K562 (cell line): ENCODE measurements at regions not wholly inside any gene's neighbourhood (a gene's known extent, or its start where the extent isn't known, plus 50 kb on each side); places are given as distances from the start of the nearest gene placed in this dataset.

Experiments
- ATAC-seq: fragments of 200-7000 bp; cut with Tn5 transposase; 3 replicates; pipeline ENCODE4 v1.9.1; 2020; ENCODE audit warnings: moderate library complexity
- BruUV-seq: library from RNA; stranded (reverse); fragments of 400-500 nt; replicated peaks from 2 replicates; lab custom pipeline; 2021; lab: Mats Ljungman, UMichigan
- CTCF ChIA-PET: fragments of 300-600 bp; formaldehyde crosslinking; extraction: SDS; loops from one replicate; lab custom pipeline; 2021; ENCODE audit warnings: low intra/inter-chr PET ratio; lab: Yijun Ruan, JAX
- POLR2A ChIA-PET: fragments of 300-600, 350-650 bp; sonication (Branson Sonifier 250); formaldehyde crosslinking; extraction: SDS; loops from one replicate; lab custom pipeline; 2021; ENCODE audit warnings: antibody characterized with exemption, inconsistent platforms; lab: Yijun Ruan, JAX
- DNase-seq, 4 experiments: peaks; one replicate each; pipeline versions ENCODE4 v3.0.0 to v3.0.0-alpha.2; 2011 to 2018; ENCODE audit warnings: low spot score in 3 of 4, mixed read lengths in 3 of 4; ENCODE audit errors: extremely low read depth in 1 of 4
- FAIRE-seq: peaks from 2 replicates; lab custom pipeline; 2011; peaks lifted over from hg19 to GRCh38; lab: Jason Lieb, UNC
- H2AFZ ChIP-seq: 2 replicates; pipeline ENCODE4 v1.6.0; 2011; ENCODE audit warnings: low read depth, low read length, control low read depth, inconsistent platforms
- H3K27ac ChIP-seq: fragments of 200-600 bp; 3 replicates; pipeline ENCODE4 v1.8.0; 2011; ENCODE audit warnings: low read depth, mild to moderate bottlenecking, control low read depth, inconsistent platforms, low read length, moderate library complexity, mixed read lengths; ENCODE audit errors: extremely low read depth
- H3K27me3 ChIP-seq, 2 experiments: fragments of 300-600 bp in 1 of 2; 2 replicates in 1 of 2; 3 replicates in 1 of 2; pipeline versions ENCODE4 v1.6.0 to v1.8.0; 2011; ENCODE audit warnings: inconsistent platforms in 2 of 2, low read length in 2 of 2, mild to moderate bottlenecking in 1 of 2, mixed read lengths in 1 of 2, moderate library complexity in 1 of 2; ENCODE audit not compliant: control insufficient read depth in 2 of 2, insufficient read depth in 2 of 2
- H3K36me3 ChIP-seq: fragments of 300-600 bp; 3 replicates; pipeline ENCODE4 v1.8.0; 2011; ENCODE audit warnings: mild to moderate bottlenecking, low read length, inconsistent platforms; ENCODE audit not compliant: control insufficient read depth, insufficient read depth
- H3K4me1 ChIP-seq, 2 experiments: fragments of 200-600 bp in 1 of 2; replicated peaks in 1 of 2; 2 replicates in 1 of 2; 3 replicates in 1 of 2; pipeline versions ENCODE4 v1.5.1 to v1.8.0; 2011; ENCODE audit warnings: inconsistent platforms in 2 of 2, low read length in 2 of 2, mild to moderate bottlenecking in 1 of 2, mixed read lengths in 1 of 2, moderate library complexity in 1 of 2; ENCODE audit not compliant: control insufficient read depth in 2 of 2, insufficient read depth in 2 of 2
- H3K4me2 ChIP-seq: 2 replicates; pipeline ENCODE4 v1.6.1; 2011; ENCODE audit warnings: low read length, control low read depth, inconsistent platforms, mixed read lengths; ENCODE audit not compliant: insufficient read depth
- H3K4me3 ChIP-seq: fragments of 200-600 bp; sonication (generic), shearing (Covaris generic); 2 replicates; pipeline ENCODE4 v1.5.1; 2016; ENCODE audit warnings: control low read depth, inconsistent platforms
- H3K79me2 ChIP-seq: fragments of 200-600 bp; 3 replicates; pipeline ENCODE4 v1.8.0; 2011; ENCODE audit warnings: low read length, inconsistent platforms; ENCODE audit not compliant: control insufficient read depth, insufficient read depth
- H3K9ac ChIP-seq, 2 experiments: 2 replicates each; pipeline versions ENCODE4 v1.6.0 to v1.6.1; 2011; ENCODE audit warnings: low read depth in 2 of 2, low read length in 2 of 2, control low read depth in 1 of 2, inconsistent platforms in 1 of 2, mild to moderate bottlenecking in 1 of 2, mixed read lengths in 1 of 2; ENCODE audit not compliant: insufficient read depth in 1 of 2
- H3K9me1 ChIP-seq: one replicate; pipeline ENCODE4 v1.6.0; 2011; ENCODE audit warnings: inconsistent platforms, mild to moderate bottlenecking, low read length, moderate library complexity; ENCODE audit not compliant: control insufficient read depth, insufficient read depth
- H3K9me3 ChIP-seq: replicated peaks from 2 replicates; pipeline ENCODE4 v1.5.1; 2011; ENCODE audit warnings: low read depth, low read length, inconsistent platforms; ENCODE audit not compliant: control insufficient read depth, insufficient read depth
- H4K20me1 ChIP-seq: replicated peaks from 2 replicates; pipeline ENCODE4 v1.6.1; 2011; ENCODE audit warnings: low read length, inconsistent platforms, mixed read lengths; ENCODE audit not compliant: control insufficient read depth, insufficient read depth
- ATF6 ChIP-seq: sonication (generic); formaldehyde crosslinking; IDR thresholded peaks from 2 replicates; pipeline ENCODE4 v1.4.0; 2020; ENCODE audit warnings: mild to moderate bottlenecking, missing genetic modification reagents
- GATAD2B ChIP-seq: fragments of 450-650 bp; IDR thresholded peaks from 2 replicates; pipeline ENCODE4 v1.6.1; 2017; ENCODE audit warnings: mild to moderate bottlenecking, borderline replicate concordance
- HDAC3 ChIP-seq: fragments of 450-650 bp; IDR thresholded peaks from 2 replicates; pipeline ENCODE4 v1.6.1; 2018; ENCODE audit warnings: borderline replicate concordance, mild to moderate bottlenecking, moderate library complexity; ENCODE audit not compliant: partially characterized antibody
- HIVEP1 ChIP-seq: fragments of 250-450 bp; sonication (Bioruptor Pico); IDR thresholded peaks from 2 replicates; pipeline ENCODE4 v1.4.0; 2020; ENCODE audit warnings: mild to moderate bottlenecking
- MYC ChIP-seq, 2 experiments: fragments of 250-450 bp in 1 of 2; sonication (Bioruptor Pico) in 1 of 2; IDR thresholded peaks; 2 replicates each; pipeline versions ENCODE4 v1.5.1 to v1.6.1; 2012 to 2021; ENCODE audit warnings: low read depth in 2 of 2, borderline replicate concordance in 1 of 2, improper control_type of control experiment in 1 of 2, low read length in 1 of 2, mild to moderate bottlenecking in 1 of 2, moderate library complexity in 1 of 2
- POLR2AphosphoS5 ChIP-seq: IDR thresholded peaks from 2 replicates; pipeline ENCODE4 v1.6.1; 2011; ENCODE audit warnings: mild to moderate bottlenecking, low read depth, low read length, moderate library complexity; ENCODE audit not compliant: control insufficient read depth, insufficient read depth
- RREB1 ChIP-seq: fragments of 250-450 bp; sonication (Bioruptor Pico); IDR thresholded peaks from 2 replicates; pipeline ENCODE4 v1.4.0; 2020
- TAF7 ChIP-seq: fragments of 450-650 bp; IDR thresholded peaks from 2 replicates; pipeline ENCODE4 v1.6.1; 2016; ENCODE audit warnings: missing genetic modification characterization, missing compliant biosample characterization
- ZNF133 ChIP-seq: fragments of 250-450 bp; sonication (Bioruptor Pico); IDR thresholded peaks from 2 replicates; pipeline ENCODE4 v1.4.0; 2020; ENCODE audit warnings: mild to moderate bottlenecking
- ZNF146 ChIP-seq: IDR thresholded peaks from one replicate; pipeline ENCODE4 v1.6.1; 2018; ENCODE audit warnings: missing compliant biosample characterization; ENCODE audit not compliant: unreplicated experiment
- ZNF174 ChIP-seq: fragments of 250-450 bp; sonication (Bioruptor Pico); IDR thresholded peaks from 2 replicates; pipeline ENCODE4 v1.4.0; 2020; ENCODE audit warnings: mild to moderate bottlenecking
- ZNF253 ChIP-seq: fragments of 250-450 bp; sonication (Bioruptor Pico); conservative IDR thresholded peaks from 2 replicates; pipeline ENCODE4 v1.6.1; 2021; ENCODE audit warnings: mild to moderate bottlenecking
- ZNF431 ChIP-seq: sonication (generic); formaldehyde crosslinking; IDR thresholded peaks from 2 replicates; pipeline ENCODE4 v1.8.0; 2022; ENCODE audit warnings: mild to moderate bottlenecking, missing genetic modification reagents
- WGBS: fragments of 100-300 bp; shearing (Covaris generic); methylation state at CpG from one replicate; pipeline ENCODE4 v1.1.6; 2016; ENCODE audit warnings: low coverage, mixed read lengths; ENCODE audit not compliant: insufficient coverage; ENCODE audit errors: missing lambda C conversion rate; 5-methylcytosine and 5-hydroxymethylcytosine counted together
- in situ Hi-C: fragments of 300-500 bp; cut with MboI; formaldehyde crosslinking; loops from 4 replicates; pipeline ENCODE4 v1.15.0; 2018; ENCODE audit warnings: inconsistent platforms, mixed read lengths
- intact Hi-C: fragments of 100-400 bp; cut with micrococcal nuclease; formaldehyde crosslinking; loops from 2 replicates; pipeline ENCODE4 v1.14.2; 2022

- no peak for TF ChIP-seq RREB1 (CRISPR knock-in tag)
These were observed 396.0 kb downstream of the MEIS1 start (continued) for GRCh38 chr2:66830881-66831280.

GRCh38 chr2:66832646-66833435 is 397.9 kb downstream of the MEIS1 start:
- 0% methylated on average over 4 of the region's 4 CpGs for WGBS

More at GRCh38 chr2:66832646-66833435, 397.9 kb downstream of the MEIS1 start:
- no peaks in the 10 kb centered on the region for H4K20me1 ChIP-seq
- no peak for TF ChIP-seq ZNF174
- TF ChIP-seq ATF6: no peak
- TF ChIP-seq ZNF431 (CRISPR knock-in tag): no peak
- TF ChIP-seq ZNF133: no peak
- no peak for TF ChIP-seq POLR2AphosphoS5
- TF ChIP-seq GATAD2B: no peak
- no peak for TF ChIP-seq TAF7 (tag)
- no peak for TF ChIP-seq MYC (IDR thresholded peaks at IDR 0.05; ENCODE audit: low read depth, low read length)
- no peak for TF ChIP-seq MYC (CRISPR knock-in tag; IDR thresholded peaks at IDR 0.05; ENCODE audit: borderline replicate concordance, low read depth)
- TF ChIP-seq ZNF146 (CRISPR knock-in tag): no peak
- TF ChIP-seq ZNF253: no peak
- TF ChIP-seq HIVEP1 (CRISPR knock-in tag): no peak
- TF ChIP-seq HDAC3: no peak
- H3K9me3 ChIP-seq: no peaks in the 10 kb centered on the region
- H2AFZ ChIP-seq: no peak overlapping the region
- H3K36me3 ChIP-seq: no peaks in the 10 kb centered on the region
- H3K9ac ChIP-seq: no peak overlapping the region
- in situ Hi-C loops (no loop called here), intact Hi-C loops (no loop called here)
- H3K4me2 ChIP-seq: no peak overlapping the region
- no TSS peak for BruUV-seq
- ChIA-PET CTCF (no interaction called here), POLR2A (interaction anchor here (0.7 kb wide), 1 partner anchor 211 kb away, joined by 3 read pairs; no protein-coding TSS in a partner anchor)
- no peak for FAIRE-seq
- DNase-seq: no peak
- H3K4me1 ChIP-seq: no peaks in the 10 kb centered on the region
- no peak overlapping the region for H3K4me3 ChIP-seq
- H3K27ac ChIP-seq: no peak overlapping the region
- no peaks in the 10 kb centered on the region for H3K79me2 ChIP-seq
- ATAC-seq: no peak
- H3K9me1 ChIP-seq: no peaks in the 10 kb centered on the region
- no peaks in the 10 kb centered on the region for H3K27me3 ChIP-seq
